ENCODE measurements at regions not wholly inside any gene's neighbourhood (a gene's known extent, or its start where the extent isn't known, plus 50 kb on each side); places are given as distances from the start of the nearest gene placed in this dataset.
A peak's percentile ranks its signal among the peaks of the same experiment; 100 is the strongest.
"Not testable (repeated sequence)": the region's sequence is repeated elsewhere in the genome, so short reads cannot be mapped to it uniquely, and the experiment has no call there.

DNA sequence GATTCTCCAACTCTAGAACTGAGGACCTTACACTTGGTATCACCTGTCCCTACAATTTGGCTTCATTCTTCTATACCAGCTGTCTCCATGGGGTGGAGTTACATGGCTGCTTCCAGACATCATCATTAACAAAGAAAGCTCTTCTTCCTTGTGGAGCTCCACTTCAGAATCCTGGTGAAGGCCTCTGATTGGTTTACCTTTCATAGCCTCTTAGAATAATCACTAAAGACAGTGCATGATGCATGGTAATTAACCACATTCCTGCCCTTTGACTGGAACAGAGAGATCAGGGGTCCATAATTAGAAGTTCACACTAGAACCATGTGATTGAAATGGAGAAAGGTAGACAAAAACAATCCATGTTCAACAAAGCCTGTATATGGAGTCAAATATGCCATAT lies 112.6 kb upstream of the ZNF827 start:
- TF ChIP-seq, protein P1, sequence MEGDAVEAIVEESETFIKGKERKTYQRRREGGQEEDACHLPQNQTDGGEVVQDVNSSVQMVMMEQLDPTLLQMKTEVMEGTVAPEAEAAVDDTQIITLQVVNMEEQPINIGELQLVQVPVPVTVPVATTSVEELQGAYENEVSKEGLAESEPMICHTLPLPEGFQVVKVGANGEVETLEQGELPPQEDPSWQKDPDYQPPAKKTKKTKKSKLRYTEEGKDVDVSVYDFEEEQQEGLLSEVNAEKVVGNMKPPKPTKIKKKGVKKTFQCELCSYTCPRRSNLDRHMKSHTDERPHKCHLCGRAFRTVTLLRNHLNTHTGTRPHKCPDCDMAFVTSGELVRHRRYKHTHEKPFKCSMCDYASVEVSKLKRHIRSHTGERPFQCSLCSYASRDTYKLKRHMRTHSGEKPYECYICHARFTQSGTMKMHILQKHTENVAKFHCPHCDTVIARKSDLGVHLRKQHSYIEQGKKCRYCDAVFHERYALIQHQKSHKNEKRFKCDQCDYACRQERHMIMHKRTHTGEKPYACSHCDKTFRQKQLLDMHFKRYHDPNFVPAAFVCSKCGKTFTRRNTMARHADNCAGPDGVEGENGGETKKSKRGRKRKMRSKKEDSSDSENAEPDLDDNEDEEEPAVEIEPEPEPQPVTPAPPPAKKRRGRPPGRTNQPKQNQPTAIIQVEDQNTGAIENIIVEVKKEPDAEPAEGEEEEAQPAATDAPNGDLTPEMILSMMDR (IDR thresholded peaks at IDR 0.05; ENCODE audit: unreplicated experiment in 3 of 3), result no peak
- no peaks in the 10 kb centered on the region for H3K36me3 Mint-ChIP-seq (ENCODE audit: low read depth)
- H3K27me3 Mint-ChIP-seq (ENCODE audit: low read depth), result no peaks in the 10 kb centered on the region
- no peak overlapping the region for H3K27ac Mint-ChIP-seq
- H3K4me1 Mint-ChIP-seq, result no peaks in the 10 kb centered on the region
- H3K4me3 Mint-ChIP-seq, result no peak overlapping the region
- peaks cover 12% of the 10 kb centered on the region for H3K9me3 Mint-ChIP-seq

DNA sequence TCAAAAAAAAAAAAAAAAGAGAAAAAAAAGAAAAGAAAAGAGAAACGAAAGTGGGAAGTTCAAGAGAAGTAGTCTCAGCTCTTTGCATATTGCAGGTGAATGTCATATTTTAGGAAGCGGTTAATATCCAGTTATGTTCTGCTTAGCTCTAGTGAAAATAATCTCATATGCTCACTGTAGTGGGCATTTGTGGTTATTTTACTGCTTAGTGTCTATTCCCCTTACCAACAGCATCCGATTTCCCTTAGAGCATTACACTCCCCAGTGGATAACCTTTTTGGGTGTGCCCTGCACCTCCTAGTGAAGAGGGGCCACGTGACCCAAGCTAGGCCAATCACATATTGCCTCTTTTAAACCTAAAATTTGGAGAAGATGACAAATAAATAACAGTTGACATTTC lies 111.2 kb upstream of the ZNF827 start:
- TF ChIP-seq, protein P1 (IDR thresholded peaks at IDR 0.05; ENCODE audit: unreplicated experiment in 3 of 3), result no peak
- Mint-ChIP-seq H3K36me3 (ENCODE audit: low read depth) (no peaks in the 10 kb centered on the region), H3K4me3 (no peak overlapping the region), H3K27ac (no peak overlapping the region), H3K9me3 (peaks cover 17% of the 10 kb centered on the region), H3K4me1 (no peaks in the 10 kb centered on the region), H3K27me3 (ENCODE audit: low read depth) (no peaks in the 10 kb centered on the region)

DNA sequence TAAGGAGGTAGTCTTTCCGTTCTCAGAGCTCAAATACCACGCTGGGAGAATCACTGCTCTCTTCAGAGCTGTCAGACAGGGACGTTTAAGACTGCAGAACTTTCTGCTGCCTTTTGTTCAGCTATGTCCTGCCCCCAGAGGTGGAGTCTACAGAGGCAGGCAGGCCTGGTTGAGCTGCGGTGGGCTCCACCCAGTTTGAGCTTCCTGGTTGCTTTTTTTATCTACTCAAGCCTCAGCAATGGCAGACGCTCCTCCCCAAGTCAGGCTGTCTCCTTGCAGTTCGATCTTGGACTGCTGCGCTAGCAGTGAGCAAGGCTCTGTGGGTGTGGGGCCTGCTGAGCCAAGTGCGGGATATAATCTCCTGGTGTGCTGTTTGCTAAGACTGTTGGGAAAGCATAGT lies 109.1 kb upstream of the ZNF827 start:
- not testable (repeated sequence) for H3K27me3 Mint-ChIP-seq (ENCODE audit: low read depth); H3K27ac Mint-ChIP-seq; H3K36me3 Mint-ChIP-seq (ENCODE audit: low read depth); H3K4me3 Mint-ChIP-seq; H3K4me1 Mint-ChIP-seq
- H3K9me3 Mint-ChIP-seq, result peaks cover 19% of the 10 kb centered on the region

DNA sequence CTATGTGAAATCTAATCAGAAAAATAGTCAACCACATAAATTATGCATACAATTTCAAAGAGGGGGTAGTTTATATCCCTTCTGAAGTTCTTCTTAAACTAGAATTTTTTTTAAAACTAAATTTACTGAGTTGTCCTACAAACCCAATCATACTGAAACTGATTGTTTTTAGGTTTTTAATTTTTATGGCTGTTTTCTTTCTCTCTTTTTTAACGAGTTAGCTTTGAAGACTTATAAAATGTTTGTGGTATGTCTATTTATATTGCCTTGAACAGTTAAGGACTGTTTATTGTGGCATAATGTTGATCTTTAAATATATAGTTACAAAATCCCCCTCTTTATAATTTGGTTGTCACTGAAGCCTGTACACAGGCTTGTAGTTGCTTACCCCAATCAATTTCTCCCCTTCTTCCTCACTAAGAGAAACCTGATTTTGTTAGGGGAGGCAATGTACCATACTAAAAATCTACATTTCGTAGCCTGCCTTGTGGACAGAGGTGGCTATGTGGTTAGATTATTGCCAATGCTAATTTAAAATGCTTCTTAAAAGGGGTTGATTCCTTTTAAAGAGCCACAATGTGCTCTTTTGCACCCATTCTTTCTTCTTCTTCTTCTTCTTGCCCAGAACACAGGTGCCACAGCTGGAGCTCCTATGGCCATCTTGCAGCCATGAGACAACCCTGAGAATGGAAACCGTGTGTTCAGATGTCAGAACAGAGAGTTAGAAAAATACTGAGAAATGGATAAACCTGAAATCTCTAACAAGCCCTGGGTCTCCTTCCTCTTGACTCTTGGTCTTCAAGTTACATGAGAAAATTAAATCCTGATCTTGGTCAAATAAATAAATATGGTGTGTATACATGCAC lies 102.7 kb upstream of the ZNF827 start:
- no peaks in the 10 kb centered on the region for H3K27me3 Mint-ChIP-seq (ENCODE audit: low read depth)
- TF ChIP-seq, protein P1 (IDR thresholded peaks at IDR 0.05; ENCODE audit: unreplicated experiment in 3 of 3), result no peak

DNA sequence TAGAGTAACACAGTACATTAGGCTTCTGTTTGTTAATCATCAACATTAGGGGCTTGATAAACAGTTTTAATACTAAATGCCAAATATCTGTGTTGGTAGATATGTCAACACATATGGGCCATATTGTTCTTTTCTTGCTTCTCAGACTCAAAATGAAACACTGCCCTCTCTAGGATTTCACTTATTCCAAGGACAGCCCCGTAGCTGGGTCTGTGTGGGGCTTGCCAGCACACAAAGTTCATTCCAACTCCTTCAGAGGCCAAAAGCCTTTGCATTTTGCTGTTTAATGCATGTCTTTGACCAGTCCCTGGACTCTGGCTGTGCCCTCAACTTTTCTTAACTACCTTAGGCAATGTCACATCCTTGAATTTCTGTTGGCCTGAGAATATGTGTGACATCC lies 102.0 kb upstream of the ZNF827 start:
- H3K36me3 Mint-ChIP-seq (ENCODE audit: low read depth), result no peaks in the 10 kb centered on the region
- H3K27me3 Mint-ChIP-seq (ENCODE audit: low read depth), result no peaks in the 10 kb centered on the region
- no peaks in the 10 kb centered on the region for H3K4me1 Mint-ChIP-seq
- no peak overlapping the region for H3K4me3 Mint-ChIP-seq
- H3K27ac Mint-ChIP-seq, result no peak overlapping the region
- TF ChIP-seq, protein P1 (IDR thresholded peaks at IDR 0.05; ENCODE audit: unreplicated experiment in 3 of 3), result no peak
- peaks cover 8% of the 10 kb centered on the region for H3K9me3 Mint-ChIP-seq

More for the DNA sequence above, 102.7 kb upstream of the ZNF827 start:
- peaks cover 8% of the 10 kb centered on the region for H3K9me3 Mint-ChIP-seq
- no peaks in the 10 kb centered on the region for H3K4me1 Mint-ChIP-seq
- H3K27ac Mint-ChIP-seq, result no peak overlapping the region
- H3K36me3 Mint-ChIP-seq (ENCODE audit: low read depth), result no peaks in the 10 kb centered on the region
- no peak overlapping the region for H3K4me3 Mint-ChIP-seq

DNA sequence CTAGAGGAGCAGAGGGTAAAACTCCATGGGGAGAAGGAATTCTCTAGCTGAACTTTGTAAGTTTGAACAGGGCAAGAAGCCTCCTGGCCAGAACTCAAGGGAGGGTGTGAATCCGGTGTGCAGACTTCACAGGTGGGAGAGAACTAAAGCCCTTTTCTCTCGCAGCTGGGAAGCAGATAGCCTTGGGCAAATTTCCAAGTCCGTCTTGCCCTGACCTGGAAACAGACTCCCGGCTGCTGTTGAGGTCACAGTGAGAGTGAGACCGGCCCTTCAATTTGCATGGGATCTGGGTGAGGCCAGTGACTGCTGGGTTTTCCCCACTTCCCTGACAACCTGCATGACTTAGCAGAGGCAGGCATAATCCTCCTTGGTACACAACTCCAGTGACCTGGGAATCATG lies 94.5 kb upstream of the ZNF827 start:
- Mint-ChIP-seq H3K4me3 (no peak overlapping the region), H3K36me3 (ENCODE audit: low read depth) (no peaks in the 10 kb centered on the region), H3K4me1 (peaks cover 5% of the 10 kb centered on the region), H3K27me3 (ENCODE audit: low read depth) (no peaks in the 10 kb centered on the region), H3K27ac (peak overlapping the region in 1 of 3 experiments; percentile 76), H3K9me3 (peaks cover 7% of the 10 kb centered on the region)
- TF ChIP-seq, protein P1 (IDR thresholded peaks at IDR 0.05; ENCODE audit: unreplicated experiment in 3 of 3), result no peak
